ENCODE measurements at regions not wholly inside any gene's neighbourhood (a gene's known extent, or its start where the extent isn't known, plus 50 kb on each side); places are given as distances from the start of the nearest gene placed in this dataset.

- no peak for TF ChIP-seq PBX3 (CRISPR knock-in tag; IDR thresholded peaks at IDR 0.05)
- TF ChIP-seq SETDB1 (IDR thresholded peaks at IDR 0.05; ENCODE audit: insufficient read length, low read length) = no peak
- TF ChIP-seq CTCF (tag by site-specific recombination; IDR thresholded peaks at IDR 0.05) = no peak
Measured at GRCh38 chr16:54703339-54703738, 227.3 kb upstream of the IRX5 start.
